NOMO-1 (cell line): ENCODE measurements at regions not wholly inside any gene's neighbourhood (a gene's known extent, or its start where the extent isn't known, plus 50 kb on each side); places are given as distances from the start of the nearest gene placed in this dataset.

Experiments used
- DNase-seq, 2 experiments: peaks; one replicate each; lab custom pipeline; 2025; ENCODE audit not compliant: unreplicated experiment in 2 of 2; lab: John Stamatoyannopoulos, UW

- no peak for DNase-seq
These were observed 991.6 kb downstream of the BCL11B start for GRCh38 chr14:98280436-98280835.

- no peak for DNase-seq
These were observed 983.2 kb downstream of the BCL11B start for GRCh38 chr14:98288825-98289224.

DNA sequence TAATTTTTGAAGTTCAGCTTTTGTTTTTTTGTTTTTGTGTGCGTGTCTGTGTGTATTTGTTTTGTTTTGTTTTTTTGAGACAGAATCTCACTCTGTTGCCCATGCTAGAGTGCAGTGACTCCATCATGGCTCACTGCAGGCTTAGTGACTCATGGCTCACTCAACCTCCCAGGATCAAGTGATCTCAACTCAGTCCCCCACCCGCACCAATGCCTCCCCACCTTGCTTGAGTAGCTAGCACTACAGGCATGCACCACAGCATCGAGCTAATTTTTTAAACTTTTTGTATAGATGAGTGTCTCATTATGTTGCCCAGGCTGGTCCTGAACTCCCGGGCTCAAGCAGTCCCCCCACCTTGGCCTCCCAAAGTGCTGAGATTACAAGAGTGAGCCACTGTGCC, 981.4 kb downstream of the BCL11B start:
- no peak for DNase-seq

DNA sequence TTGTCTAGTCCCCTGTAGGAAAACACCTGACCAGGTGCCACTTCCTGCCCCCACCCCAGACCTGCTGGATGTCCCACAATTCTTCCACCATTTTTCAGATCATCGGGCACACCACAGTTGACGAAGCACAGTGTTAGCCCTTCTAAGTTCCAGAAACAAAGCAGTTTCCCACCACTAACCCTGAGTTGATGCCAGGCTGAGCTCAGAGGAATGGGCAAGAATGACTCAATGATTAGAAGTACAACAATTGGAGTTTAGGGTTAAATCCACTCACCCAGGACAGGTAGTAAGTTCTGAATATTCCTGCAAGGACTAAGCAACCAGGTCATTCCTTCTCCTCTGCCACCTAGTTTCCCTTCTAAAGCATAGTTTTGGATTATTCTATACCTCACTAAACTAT, 979.8 kb downstream of the BCL11B start:
- DNase-seq: no peak

DNA sequence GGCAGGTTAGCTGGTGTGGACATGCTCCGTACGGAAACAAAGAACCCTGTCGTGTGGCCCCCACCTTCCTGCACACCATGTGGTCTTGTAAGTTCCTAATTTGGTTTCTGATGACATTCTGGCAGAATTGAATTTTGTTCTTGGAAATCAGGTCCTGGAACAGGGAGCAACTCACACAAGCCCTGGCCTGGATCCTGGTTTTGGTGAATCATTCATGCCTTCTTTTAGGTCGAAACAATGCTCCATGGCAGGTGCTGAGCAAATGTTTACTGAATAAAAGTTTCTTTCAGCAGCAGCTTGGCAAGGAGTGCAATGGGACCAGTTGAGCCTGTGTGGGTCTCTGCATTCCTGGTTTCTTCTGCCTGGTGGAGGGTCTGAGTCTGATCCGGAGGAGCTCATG, 978.4 kb downstream of the BCL11B start:
- no peak for DNase-seq

GRCh38 chr14:98296895-98297294, 975.1 kb downstream of the BCL11B start:
- no peak for DNase-seq

DNA sequence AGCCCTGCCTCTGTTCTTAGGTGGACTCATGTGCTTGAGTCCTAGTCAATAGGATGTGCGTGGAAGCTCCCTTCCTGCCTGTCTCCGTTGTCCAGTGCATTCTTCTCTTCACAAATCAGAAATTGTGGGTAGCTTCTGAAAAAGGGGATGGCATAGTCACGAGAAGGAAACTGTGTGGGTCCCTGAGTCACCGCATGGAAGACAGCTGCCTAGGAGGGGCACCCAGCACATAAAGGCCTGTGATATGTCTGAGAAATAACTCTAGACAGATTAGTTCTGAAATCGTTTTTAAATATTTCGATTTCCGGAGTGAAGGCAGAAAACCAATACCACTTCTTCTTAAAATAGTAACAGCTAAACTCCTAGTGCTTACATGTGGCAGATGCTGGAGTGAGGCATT, 974.4 kb downstream of the BCL11B start:
- no peak for DNase-seq

DNA sequence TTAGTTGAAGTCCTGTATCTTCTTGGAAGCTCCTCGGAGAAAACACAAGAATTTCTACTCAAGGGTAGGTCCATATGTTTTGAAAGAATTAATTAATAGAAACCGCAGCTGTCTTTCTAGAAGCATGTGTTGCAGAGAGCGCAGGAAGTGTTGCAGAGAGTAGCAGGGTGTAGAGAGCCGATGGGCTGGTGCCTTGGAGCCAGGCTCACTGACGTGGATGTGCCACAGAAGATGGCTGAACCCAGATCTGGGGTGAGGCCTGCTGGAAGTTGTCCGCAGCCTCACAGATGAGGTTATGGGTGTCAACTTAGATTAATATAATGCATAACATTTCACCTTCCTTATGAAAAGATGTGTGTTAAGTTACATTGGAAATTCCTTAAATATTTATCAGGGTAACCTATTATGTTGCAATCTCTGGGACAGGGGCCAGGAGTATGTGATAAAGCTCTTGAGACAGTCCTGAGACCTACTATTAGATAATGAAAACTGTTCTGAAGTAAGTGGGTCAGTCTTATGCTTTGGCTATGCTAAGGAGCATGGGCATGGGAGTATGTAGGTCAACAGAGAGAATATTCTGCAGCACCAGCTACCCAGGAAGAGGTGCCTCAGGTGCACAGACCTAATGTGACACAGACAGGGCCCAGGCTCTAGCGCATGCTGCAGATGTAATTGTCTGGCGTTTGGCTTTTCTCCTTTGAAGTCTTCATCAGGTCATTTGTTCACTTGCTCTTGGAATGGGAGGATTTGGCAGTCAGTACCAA, 973.3 kb downstream of the BCL11B start:
- no peak for DNase-seq

GRCh38 chr14:98301681-98302080, 970.3 kb downstream of the BCL11B start:
- DNase-seq: no peak

GRCh38 chr14:98304574-98304973, 967.4 kb downstream of the BCL11B start:
- no peak for DNase-seq

- no peak for DNase-seq
These were observed 962.4 kb downstream of the BCL11B start for GRCh38 chr14:98309591-98309990.

DNA sequence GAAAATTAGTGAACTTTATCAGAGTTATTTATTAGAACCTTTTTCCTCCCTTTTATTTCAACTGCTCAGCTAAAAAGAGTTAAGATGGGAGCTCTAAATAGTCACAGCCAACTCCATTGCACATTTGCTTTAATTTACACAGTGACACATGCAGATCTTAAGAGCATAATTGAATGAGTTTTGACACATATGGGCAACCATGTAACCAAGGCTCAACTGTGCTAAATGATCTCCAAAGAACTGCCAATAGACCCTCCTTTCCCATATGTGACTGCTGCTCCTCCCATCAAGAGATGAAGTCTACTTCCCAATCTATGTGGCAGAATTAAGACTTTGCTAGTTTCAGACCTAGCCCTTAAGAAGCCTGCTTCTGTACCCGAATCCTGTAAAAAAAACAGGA, 960.0 kb downstream of the BCL11B start:
- no peak for DNase-seq

DNA sequence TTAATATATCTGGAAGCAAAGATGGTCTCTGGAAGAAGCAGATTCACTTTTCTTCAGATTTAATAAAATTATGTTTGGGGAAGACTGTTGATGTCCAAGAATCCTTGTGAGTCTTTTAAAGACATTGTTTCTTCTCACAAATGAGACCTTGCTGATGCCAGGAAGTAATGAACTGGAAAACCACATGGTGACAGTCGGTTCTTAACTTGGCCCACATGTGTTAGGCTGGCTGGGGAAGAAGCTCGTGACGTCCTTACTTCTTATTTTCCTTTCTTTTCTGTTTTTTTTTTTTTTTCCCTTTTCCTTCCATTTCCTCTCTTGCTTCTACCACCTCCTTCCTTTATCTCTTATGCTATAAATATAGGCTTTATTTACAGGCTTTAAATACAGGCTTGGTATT, 950.2 kb downstream of the BCL11B start:
- DNase-seq: no peak

DNA sequence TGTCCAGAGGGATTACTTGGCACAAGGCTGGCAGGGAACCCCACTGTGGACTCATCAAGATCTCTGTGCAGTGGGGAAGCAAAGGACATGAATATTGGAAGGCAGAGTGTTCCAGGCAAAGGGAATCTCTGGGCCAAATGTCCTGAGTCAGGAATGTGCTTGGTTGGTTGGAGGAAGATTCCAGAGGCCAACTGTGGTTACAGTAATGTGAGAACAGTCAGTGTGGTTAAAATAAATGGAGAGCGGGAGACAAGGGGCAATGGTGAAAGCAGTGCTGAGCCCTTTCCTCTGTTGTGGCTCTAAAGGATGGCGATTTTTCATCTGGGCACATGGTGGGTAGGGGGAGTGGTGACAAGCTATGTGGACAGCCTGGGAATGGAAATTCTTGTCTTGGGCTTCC, 948.2 kb downstream of the BCL11B start:
- no peak for DNase-seq

- no peak for DNase-seq
These were observed 946.2 kb downstream of the BCL11B start for GRCh38 chr14:98325761-98326160.

- DNase-seq: no peak
These were observed 943.5 kb downstream of the BCL11B start for GRCh38 chr14:98328496-98328895.

DNA sequence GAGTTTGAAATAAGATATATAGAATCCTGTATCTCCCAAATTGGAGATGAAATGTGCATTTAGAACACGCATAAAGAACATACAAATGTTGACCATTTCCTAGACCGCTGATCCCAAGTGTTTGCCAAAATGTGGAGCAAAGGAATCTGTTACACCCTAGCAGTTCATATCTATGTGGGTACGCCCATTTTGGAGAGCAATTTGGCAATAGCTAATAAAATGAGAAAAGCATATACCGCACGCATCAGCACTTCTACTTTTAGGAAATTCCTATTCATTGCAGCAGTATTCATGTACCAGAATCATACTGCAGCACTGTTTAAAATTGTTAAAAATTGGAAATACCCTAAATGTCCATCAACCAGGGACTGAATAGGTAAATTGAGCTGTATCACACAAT, 937.8 kb downstream of the BCL11B start:
- no peak for DNase-seq

DNA sequence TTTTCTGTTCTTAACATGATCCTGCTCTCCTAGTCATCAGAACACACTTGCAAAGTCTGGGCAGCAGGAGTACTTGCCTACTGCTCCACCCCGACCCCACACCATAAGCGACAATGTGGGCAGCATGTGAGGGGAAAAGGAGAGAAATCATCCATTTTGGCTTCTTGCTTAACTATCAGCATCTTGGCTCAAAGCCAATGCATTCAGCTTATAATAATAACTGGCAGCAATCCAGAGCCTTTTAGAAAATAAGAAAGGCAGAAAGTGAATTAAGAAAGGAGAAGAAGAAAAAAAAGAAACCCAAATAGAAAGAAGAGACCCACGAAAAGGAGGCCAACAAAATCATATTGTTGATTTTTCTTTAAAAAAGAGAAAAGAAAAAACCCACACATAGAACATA, 930.8 kb downstream of the BCL11B start:
- DNase-seq: no peak

GRCh38 chr14:98345161-98345560, 926.8 kb downstream of the BCL11B start:
- DNase-seq: no peak

DNA sequence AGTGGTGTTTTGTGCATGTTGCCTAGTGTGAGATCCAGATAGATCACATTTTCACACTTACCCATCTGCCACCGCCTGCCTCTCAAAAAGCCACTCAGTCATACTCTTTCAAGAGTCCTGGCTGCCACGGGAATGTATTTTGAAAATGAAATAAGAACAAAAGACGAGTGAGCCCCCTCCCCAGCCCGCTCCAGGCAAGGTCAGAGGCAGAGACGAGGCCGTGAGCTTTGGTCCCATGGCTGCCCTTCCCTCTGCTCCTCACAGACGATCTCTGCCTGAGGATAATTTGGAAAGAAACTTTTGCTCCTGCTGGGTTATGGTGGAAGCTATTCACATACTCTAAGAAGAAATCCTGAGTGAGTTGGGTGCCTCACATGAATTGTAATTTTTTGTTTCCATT, 924.3 kb downstream of the BCL11B start:
- DNase-seq: no peak

DNA sequence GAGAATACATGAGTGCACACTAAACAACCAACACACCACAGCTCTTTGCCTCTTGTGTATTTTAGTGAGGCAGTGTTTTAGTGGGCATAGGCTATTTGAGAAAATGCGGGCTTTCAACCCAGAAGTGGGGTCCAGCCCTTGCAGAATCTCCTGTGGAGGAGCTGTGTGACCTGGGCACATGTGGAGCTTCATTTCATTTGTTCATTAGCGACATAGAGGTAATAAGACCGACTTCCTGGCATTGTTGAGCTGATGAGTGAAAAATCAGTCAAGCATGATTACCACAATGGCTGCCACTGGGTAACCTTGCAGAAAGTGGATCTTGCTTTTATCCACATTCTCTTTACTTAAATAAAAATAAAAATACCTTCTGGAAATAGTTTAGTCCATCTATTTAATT, 923.5 kb downstream of the BCL11B start:
- no peak for DNase-seq

DNA sequence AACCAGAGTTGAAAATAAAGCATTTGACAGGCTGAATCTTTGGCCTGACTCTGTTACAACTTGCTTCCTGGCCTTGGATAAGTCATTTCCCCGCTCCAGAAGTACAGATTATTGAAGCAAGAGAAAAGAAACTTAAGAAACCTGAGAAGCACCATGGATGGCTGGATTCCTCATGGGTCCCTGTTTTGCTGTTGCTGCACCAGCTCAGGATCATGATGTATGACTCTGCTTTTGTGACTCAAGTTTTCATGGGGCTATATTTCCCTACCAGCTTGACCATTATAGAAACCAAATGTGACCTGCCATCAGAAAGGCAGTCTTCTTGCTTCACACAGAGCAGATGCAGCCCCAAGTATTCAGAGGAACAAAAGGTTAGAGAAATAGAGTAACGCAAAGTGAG, 921.8 kb downstream of the BCL11B start:
- no peak for DNase-seq

- no peak for DNase-seq
These were observed 907.0 kb downstream of the BCL11B start for GRCh38 chr14:98364961-98365360.
